AG04449 (cell line): ENCODE measurements at regions not wholly inside any gene's neighbourhood (a gene's known extent, or its start where the extent isn't known, plus 50 kb on each side); places are given as distances from the start of the nearest gene placed in this dataset.
"Not testable (repeated sequence)": the region's sequence is repeated elsewhere in the genome, so short reads cannot be mapped to it uniquely, and the experiment has no call there.

Experiments used
- CTCF ChIA-PET: fragments of 350-600 bp; formaldehyde crosslinking; extraction: SDS; loops from one replicate; lab custom pipeline; 2021; ENCODE audit warnings: antibody characterized with exemption; lab: Yijun Ruan, JAX
- POLR2A ChIA-PET: fragments of 400-600, 350-600 bp; formaldehyde crosslinking; extraction: SDS; loops from one replicate; lab custom pipeline; 2020; ENCODE audit warnings: antibody characterized with exemption, inconsistent platforms; lab: Yijun Ruan, JAX
- DNase-seq: peaks from one replicate; pipeline ENCODE4 v3.0.0-alpha.2; 2010; ENCODE audit warnings: low read depth, low spot score
- H3K4me3 ChIP-seq: 2 replicates; pipeline ENCODE4 v1.5.1; 2011; ENCODE audit warnings: low read depth, mild to moderate bottlenecking, control low read depth, low read length
- CTCF ChIP-seq: IDR thresholded peaks from one replicate; pipeline ENCODE4 v1.5.1; 2011; ENCODE audit warnings: mild to moderate bottlenecking, moderate library complexity, low read length, control low read depth, inconsistent platforms; ENCODE audit not compliant: insufficient read depth; ENCODE audit errors: missing control alignments

- ChIA-PET CTCF (interaction anchor here (1.3 kb wide), 1 partner anchor 42 kb away, joined by 7 read pairs; no protein-coding TSS in a partner anchor), POLR2A (interaction anchor here (0.6 to 2.0 kb wide), 2 partner anchors 12 to 24 kb away, joined by 3 to 5 read pairs; no protein-coding TSS in a partner anchor)
- no peak overlapping the region for H3K4me3 ChIP-seq
- TF ChIP-seq CTCF: no peak
- DNase-seq: no peak
Observed at GRCh38 chr22:46047841-46048595, 71.1 kb upstream of the WNT7B start.

- CTCF ChIA-PET: interaction anchor here (1.3 kb wide), 1 partner anchor 42 kb away, joined by 7 read pairs; no protein-coding TSS in a partner anchor
- H3K4me3 ChIP-seq, DNase-seq: not testable (repeated sequence)
- POLR2A ChIA-PET: interaction anchor here (0.6 kb wide), 1 partner anchor 24 kb away, joined by 3 read pairs; no protein-coding TSS in a partner anchor
Observed at GRCh38 chr22:46048661-46049060, 71.7 kb upstream of the WNT7B start.

GRCh38 chr22:46049726-46050450 is 72.9 kb upstream of the WNT7B start:
- DNase-seq: no peak
- CTCF ChIA-PET: interaction anchor here (1.6 to 3.9 kb wide), 2 partner anchors 9 to 43 kb away, joined by 4 to 24 read pairs; no protein-coding TSS in a partner anchor
- no peak for TF ChIP-seq CTCF
- no peak overlapping the region for H3K4me3 ChIP-seq
- POLR2A ChIA-PET: no interaction called here

GRCh38 chr22:46050451-46050845 is 73.5 kb upstream of the WNT7B start:
- no peak overlapping the region for H3K4me3 ChIP-seq
- no peak for DNase-seq
- CTCF ChIA-PET: interaction anchor here (1.6 to 3.9 kb wide), 2 partner anchors 10 to 44 kb away, joined by 4 to 24 read pairs; no protein-coding TSS in a partner anchor
- POLR2A ChIA-PET: no interaction called here
- TF ChIP-seq CTCF: no peak

- DNase-seq: no peak
- CTCF ChIA-PET: interaction anchor here (1.3 to 3.9 kb wide), 3 partner anchors 10 to 66 kb away, joined by 3 to 24 read pairs (median 4); no protein-coding TSS in a partner anchor
- H3K4me3 ChIP-seq: no peak overlapping the region
- POLR2A ChIA-PET: interaction anchor here (0.7 to 0.9 kb wide), 2 partner anchors 18 to 37 kb away, joined by 3 to 4 read pairs; no protein-coding TSS in a partner anchor
- no peak for TF ChIP-seq CTCF
Observed at GRCh38 chr22:46050916-46051614, 74.1 kb upstream of the WNT7B start.

- no peak for TF ChIP-seq CTCF
- no peak for DNase-seq
- ChIA-PET CTCF (interaction anchor here (1.3 to 3.9 kb wide), 2 partner anchors 45 to 65 kb away, joined by 3 to 24 read pairs; no protein-coding TSS in a partner anchor), POLR2A (interaction anchor here (0.7 to 0.9 kb wide), 2 partner anchors 17 to 38 kb away, joined by 3 to 4 read pairs; no protein-coding TSS in a partner anchor)
- no peak overlapping the region for H3K4me3 ChIP-seq
Observed at GRCh38 chr22:46051646-46052045, 74.7 kb upstream of the WNT7B start.
